ENCODE measurements at regions not wholly inside any gene's neighbourhood (a gene's known extent, or its start where the extent isn't known, plus 50 kb on each side); places are given as distances from the start of the nearest gene placed in this dataset.

DNA sequence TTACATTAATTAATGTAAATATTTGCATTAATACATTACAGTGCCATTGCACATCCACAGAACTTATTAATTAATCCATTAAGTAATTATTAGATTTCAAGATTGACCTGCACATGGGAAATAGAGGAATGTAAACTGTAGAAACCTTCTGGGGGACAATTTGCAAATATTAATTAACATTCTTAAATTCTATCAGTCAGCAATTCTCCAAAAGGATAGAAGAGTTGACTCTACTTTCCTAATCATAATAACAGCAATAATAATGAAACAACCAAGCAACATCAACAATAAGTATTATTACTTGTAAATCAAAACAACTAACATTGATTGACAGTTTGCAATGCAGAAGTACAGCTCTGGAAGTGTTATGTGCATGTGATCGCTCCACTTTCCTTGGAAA, 281.6 kb upstream of the CRIM1 start:
- no peak overlapping the region for H3K4me2 ChIP-seq (ENCODE audit: low read length)
- H3K36me3 ChIP-seq (ENCODE audit: low read depth, low read length), result no peaks in the 10 kb centered on the region
- intact Hi-C loops (cut with micrococcal nuclease), result no loop called here
- H3K27ac ChIP-seq (ENCODE audit: low read length), result no peak overlapping the region
- ChIA-PET POLR2A (ENCODE audit: unreplicated experiment) (no interaction called here), CTCF (no interaction called here)
- no TSS peak for BruUV-seq (replicated peaks)
- no peak overlapping the region for H3K9ac ChIP-seq (ENCODE audit: low read length)
- DNase-seq, result no peak
- no peak for ATAC-seq
- H3K4me1 ChIP-seq (ENCODE audit: insufficient read depth, low read length), result no peaks in the 10 kb centered on the region
- H3K79me2 ChIP-seq (ENCODE audit: low read length), result no peaks in the 10 kb centered on the region
- no peak for TF ChIP-seq EZH2phosphoT487 (IDR thresholded peaks at IDR 0.05; ENCODE audit: borderline replicate concordance, low read length)
- no peak for TF ChIP-seq EZH2 (IDR thresholded peaks at IDR 0.05; ENCODE audit: low read length, unreplicated experiment)
- TF ChIP-seq, protein P1, sequence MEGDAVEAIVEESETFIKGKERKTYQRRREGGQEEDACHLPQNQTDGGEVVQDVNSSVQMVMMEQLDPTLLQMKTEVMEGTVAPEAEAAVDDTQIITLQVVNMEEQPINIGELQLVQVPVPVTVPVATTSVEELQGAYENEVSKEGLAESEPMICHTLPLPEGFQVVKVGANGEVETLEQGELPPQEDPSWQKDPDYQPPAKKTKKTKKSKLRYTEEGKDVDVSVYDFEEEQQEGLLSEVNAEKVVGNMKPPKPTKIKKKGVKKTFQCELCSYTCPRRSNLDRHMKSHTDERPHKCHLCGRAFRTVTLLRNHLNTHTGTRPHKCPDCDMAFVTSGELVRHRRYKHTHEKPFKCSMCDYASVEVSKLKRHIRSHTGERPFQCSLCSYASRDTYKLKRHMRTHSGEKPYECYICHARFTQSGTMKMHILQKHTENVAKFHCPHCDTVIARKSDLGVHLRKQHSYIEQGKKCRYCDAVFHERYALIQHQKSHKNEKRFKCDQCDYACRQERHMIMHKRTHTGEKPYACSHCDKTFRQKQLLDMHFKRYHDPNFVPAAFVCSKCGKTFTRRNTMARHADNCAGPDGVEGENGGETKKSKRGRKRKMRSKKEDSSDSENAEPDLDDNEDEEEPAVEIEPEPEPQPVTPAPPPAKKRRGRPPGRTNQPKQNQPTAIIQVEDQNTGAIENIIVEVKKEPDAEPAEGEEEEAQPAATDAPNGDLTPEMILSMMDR (conservative IDR thresholded peaks at IDR 0.05; ENCODE audit: low read depth, low read length), result no peak
- no peaks in the 10 kb centered on the region for H3K9me3 ChIP-seq (ENCODE audit: low read length)
- H2AFZ ChIP-seq (ENCODE audit: low read length), result no peak overlapping the region
- no peaks in the 10 kb centered on the region for H3F3A ChIP-seq (ENCODE audit: low read length, unreplicated experiment)
- no peaks in the 10 kb centered on the region for H3K9me2 ChIP-seq (replicated peaks; ENCODE audit: low read length)
- no peak overlapping the region for H3K4me3 ChIP-seq (ENCODE audit: low read length)
- H3K27me3 ChIP-seq (ENCODE audit: low read length), result 0 out of 2 replicates have a peak, but pooled peaks cover 7% of the 10 kb centered on the region
- H4K20me1 ChIP-seq (ENCODE audit: low read length), result no peaks in the 10 kb centered on the region

DNA sequence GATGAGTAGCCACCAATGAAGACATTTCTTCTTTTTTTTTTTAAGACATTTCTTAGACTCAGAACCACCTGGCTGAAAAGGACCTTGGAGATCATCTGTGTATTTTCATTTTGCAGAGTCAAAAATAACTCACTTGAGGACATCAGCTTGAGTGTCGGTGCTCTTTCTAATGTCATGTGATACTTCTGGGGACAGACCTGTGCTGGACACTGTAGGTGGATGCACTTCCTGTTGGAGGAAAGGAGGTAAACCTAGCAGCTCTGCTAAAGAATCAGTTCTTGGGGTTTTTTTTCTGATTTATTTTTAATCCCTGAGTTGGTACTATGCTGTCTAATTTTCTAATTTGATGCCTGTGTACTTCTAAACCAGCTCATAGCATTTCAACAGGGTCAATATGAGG, 283.9 kb upstream of the CRIM1 start:
- Histone ChIP-seq H3K4me1 (ENCODE audit: insufficient read depth, low read length) (no peaks in the 10 kb centered on the region), H3K4me3 (ENCODE audit: low read length) (no peak overlapping the region), H4K20me1 (ENCODE audit: low read length) (no peaks in the 10 kb centered on the region), H3K27me3 (ENCODE audit: low read length) (0 out of 2 replicates have a peak, but pooled peaks cover 5% of the 10 kb centered on the region), H3K9me3 (ENCODE audit: low read length) (no peaks in the 10 kb centered on the region), H3K4me2 (ENCODE audit: low read length) (no peak overlapping the region), H2AFZ (ENCODE audit: low read length) (no peak overlapping the region), H3K9me2 (replicated peaks; ENCODE audit: low read length) (no peaks in the 10 kb centered on the region), H3K27ac (ENCODE audit: low read length) (no peak overlapping the region), H3K79me2 (ENCODE audit: low read length) (no peaks in the 10 kb centered on the region), H3F3A (ENCODE audit: low read length, unreplicated experiment) (no peaks in the 10 kb centered on the region), H3K36me3 (ENCODE audit: low read depth, low read length) (no peaks in the 10 kb centered on the region), H3K9ac (ENCODE audit: low read length) (no peak overlapping the region)
- TF ChIP-seq EZH2phosphoT487 (IDR thresholded peaks at IDR 0.05; ENCODE audit: borderline replicate concordance, low read length), result no peak
- no peak for TF ChIP-seq EZH2 (IDR thresholded peaks at IDR 0.05; ENCODE audit: low read length, unreplicated experiment)
- TF ChIP-seq, protein P1 (conservative IDR thresholded peaks at IDR 0.05; ENCODE audit: low read depth, low read length), result no peak
- ATAC-seq, result no peak
- ChIA-PET POLR2A (ENCODE audit: unreplicated experiment) (no interaction called here), CTCF (no interaction called here)
- no TSS peak for BruUV-seq (replicated peaks)
- no peak for DNase-seq
- intact Hi-C loops (cut with micrococcal nuclease), result no loop called here

DNA sequence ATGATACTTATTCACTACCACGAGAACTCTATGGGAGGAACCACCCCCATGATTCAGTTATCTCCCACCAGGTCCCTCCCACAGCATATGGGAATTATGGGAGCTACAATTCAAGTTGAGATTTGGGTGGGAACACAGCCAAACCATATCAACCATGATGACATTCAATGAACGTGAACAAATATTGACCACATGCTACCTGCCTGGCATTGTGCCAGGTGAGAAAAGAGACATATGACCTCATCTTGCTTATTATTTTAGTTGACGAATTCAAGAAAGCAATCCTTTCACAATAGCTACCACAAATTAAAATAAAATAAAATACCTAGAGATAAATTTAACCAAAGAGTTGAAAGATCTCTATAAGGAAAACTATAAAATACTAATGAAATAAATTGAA, 286.5 kb upstream of the CRIM1 start:
- Histone ChIP-seq H3K27ac (ENCODE audit: low read length) (no peak overlapping the region), H3K4me1 (ENCODE audit: insufficient read depth, low read length) (no peaks in the 10 kb centered on the region), H2AFZ (ENCODE audit: low read length) (no peak overlapping the region), H3K27me3 (ENCODE audit: low read length) (0 out of 2 replicates have a peak, but pooled peaks cover 5% of the 10 kb centered on the region), H3F3A (ENCODE audit: low read length, unreplicated experiment) (no peaks in the 10 kb centered on the region), H3K9me2 (replicated peaks; ENCODE audit: low read length) (no peaks in the 10 kb centered on the region), H3K4me3 (ENCODE audit: low read length) (no peak overlapping the region), H3K4me2 (ENCODE audit: low read length) (no peak overlapping the region), H3K9ac (ENCODE audit: low read length) (no peak overlapping the region), H3K79me2 (ENCODE audit: low read length) (no peaks in the 10 kb centered on the region), H3K36me3 (ENCODE audit: low read depth, low read length) (no peaks in the 10 kb centered on the region), H3K9me3 (ENCODE audit: low read length) (no peaks in the 10 kb centered on the region), H4K20me1 (ENCODE audit: low read length) (no peaks in the 10 kb centered on the region)
- intact Hi-C loops (cut with micrococcal nuclease), result no loop called here
- ATAC-seq, result no peak
- ChIA-PET POLR2A (ENCODE audit: unreplicated experiment) (no interaction called here), CTCF (no interaction called here)
- BruUV-seq (replicated peaks), result no TSS peak
- no peak for TF ChIP-seq EZH2 (IDR thresholded peaks at IDR 0.05; ENCODE audit: low read length, unreplicated experiment)
- no peak for TF ChIP-seq EZH2phosphoT487 (IDR thresholded peaks at IDR 0.05; ENCODE audit: borderline replicate concordance, low read length)
- TF ChIP-seq, protein P1 (conservative IDR thresholded peaks at IDR 0.05; ENCODE audit: low read depth, low read length), result no peak
- DNase-seq, result no peak
